NOMO-1 treated with DMSO at 0.1 percent for 48 hours (cell line): ENCODE measurements at regions not wholly inside any gene's neighbourhood (a gene's known extent, or its start where the extent isn't known, plus 50 kb on each side); places are given as distances from the start of the nearest gene placed in this dataset.

ENCODE experiments used
- DNase-seq: peaks from one replicate; lab custom pipeline; 2025; ENCODE audit not compliant: unreplicated experiment; lab: John Stamatoyannopoulos, UW

GRCh38 chr2:19238440-19239060 is 119.9 kb downstream of the OSR1 start:
- no peak for DNase-seq

GRCh38 chr2:19235308-19235707 is 123.1 kb downstream of the OSR1 start:
- peak; percentile 6 for DNase-seq

DNA sequence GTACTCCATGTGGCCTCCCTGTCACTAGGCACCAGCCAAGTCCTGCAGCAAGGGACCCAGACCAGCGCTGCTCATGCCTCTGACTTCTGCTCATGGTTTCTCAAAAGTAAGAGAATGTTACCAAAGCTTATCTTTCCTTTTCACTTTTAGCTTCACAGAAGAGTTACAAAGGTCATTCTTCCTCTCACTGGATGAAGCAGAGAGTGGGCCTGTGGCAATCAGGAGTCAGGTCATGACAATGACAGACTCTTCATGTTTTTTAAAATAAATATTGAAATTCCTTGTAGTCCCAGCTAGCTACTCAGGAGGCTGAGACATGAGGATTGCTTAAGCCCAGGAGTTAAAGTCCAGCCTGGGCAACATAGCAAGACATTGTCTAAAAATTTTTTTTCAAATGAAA is 126.1 kb downstream of the OSR1 start:
- no peak for DNase-seq

GRCh38 chr2:19231625-19232024 is 126.8 kb downstream of the OSR1 start:
- DNase-seq = no peak

DNA sequence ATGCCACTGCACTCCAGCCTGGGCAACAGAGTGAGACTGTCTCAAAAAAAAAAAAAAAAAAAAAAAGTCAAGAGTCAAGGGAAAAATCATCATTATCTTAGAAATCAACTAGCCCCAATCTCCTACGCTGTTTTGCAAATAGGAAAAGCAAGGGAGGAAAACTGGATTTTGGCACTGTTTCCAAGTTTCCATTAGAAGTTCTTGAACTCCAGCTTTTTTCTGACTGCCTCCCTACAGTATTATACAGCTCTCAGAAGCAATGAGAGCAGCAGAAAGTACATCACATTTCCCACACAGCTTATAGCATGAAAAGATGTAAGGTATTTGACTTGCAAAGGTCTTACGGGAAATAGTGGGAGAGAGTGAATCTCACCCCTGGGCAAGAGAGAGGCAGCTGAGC is 127.8 kb downstream of the OSR1 start:
- no peak for DNase-seq

DNA sequence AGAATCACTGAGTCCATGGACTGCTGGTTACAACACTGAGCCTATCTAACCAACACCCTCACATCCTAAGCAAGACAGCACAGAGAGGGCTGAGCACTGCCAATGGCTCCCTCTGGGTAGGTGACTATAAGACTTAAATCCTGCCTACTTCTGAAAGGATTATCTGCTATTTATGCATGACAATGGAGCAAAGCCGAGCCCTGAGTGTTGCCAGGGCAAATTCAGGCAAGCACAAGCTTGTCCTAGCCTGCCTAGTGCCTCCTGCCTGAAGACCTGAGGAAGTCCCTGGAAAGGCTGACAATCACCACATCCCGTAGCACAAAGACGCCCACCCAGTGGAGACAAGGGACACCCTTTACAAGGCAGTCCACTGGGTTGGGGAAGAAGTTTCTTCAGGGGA is 129.7 kb downstream of the OSR1 start:
- no peak for DNase-seq

GRCh38 chr2:19228181-19228593 is 130.2 kb downstream of the OSR1 start:
- DNase-seq = no peak

GRCh38 chr2:19226871-19227270 is 131.6 kb downstream of the OSR1 start:
- no peak for DNase-seq

GRCh38 chr2:19226386-19226785 is 132.0 kb downstream of the OSR1 start:
- DNase-seq = no peak

- DNase-seq = no peak
These were observed 132.5 kb downstream of the OSR1 start for GRCh38 chr2:19225931-19226330.

DNA sequence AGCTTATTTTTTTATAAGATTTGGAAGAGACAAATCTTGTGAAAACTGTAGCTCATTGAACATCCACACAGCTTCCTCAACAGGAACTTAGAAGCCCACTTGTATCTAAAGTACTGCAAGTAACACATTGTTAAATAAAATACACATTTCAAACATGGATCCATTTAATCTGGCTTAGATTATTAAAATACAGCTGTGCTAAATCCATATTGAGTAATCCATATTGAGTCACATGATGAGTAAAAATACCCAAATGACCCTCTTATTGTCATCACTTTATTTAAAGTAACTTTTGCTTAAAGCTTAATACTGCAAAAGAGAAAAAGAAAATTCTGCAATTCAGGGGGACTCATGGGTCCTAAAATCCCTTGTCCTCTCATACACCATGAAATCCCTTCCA is 133.3 kb downstream of the OSR1 start:
- no peak for DNase-seq

GRCh38 chr2:19224486-19224885 is 133.9 kb downstream of the OSR1 start:
- DNase-seq = no peak

DNA sequence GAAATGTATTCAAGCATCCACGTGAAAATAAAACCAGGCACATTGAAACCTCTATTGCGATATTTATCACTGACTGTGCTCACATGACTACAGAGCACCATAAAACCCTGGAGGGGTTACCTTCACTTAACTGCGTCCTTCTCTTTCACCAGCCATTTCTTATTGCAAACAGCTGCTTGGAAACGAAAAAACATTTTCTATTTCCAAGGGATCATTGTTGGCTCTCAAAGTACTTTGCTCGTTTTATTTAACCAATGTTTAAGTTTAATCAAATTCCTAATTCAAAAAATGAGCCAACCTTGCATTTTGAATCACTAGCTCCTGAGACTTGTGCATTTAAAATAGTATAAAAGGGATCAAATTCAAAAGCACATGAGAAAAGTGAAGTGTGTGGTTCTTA is 134.4 kb downstream of the OSR1 start:
- DNase-seq = no peak

DNA sequence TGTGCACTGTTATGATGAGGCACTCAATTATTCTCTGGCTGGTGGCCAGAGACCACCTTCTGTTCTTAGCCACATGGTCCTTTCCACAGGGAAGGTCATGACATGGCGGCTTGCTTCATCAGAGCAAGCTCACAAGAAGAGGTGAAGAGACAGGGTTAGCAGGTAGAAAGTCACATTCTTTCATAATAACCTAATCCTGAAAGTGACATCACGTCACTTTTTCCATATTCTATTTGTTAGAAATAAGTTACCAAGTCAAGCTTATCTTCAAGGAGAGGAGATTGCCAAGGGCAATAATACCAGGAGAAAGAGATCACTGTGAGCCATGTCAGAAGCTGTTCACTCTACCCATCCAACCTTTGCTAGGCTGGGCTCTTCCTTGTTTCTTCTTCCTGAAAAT is 139.4 kb downstream of the OSR1 start:
- DNase-seq = no peak

DNA sequence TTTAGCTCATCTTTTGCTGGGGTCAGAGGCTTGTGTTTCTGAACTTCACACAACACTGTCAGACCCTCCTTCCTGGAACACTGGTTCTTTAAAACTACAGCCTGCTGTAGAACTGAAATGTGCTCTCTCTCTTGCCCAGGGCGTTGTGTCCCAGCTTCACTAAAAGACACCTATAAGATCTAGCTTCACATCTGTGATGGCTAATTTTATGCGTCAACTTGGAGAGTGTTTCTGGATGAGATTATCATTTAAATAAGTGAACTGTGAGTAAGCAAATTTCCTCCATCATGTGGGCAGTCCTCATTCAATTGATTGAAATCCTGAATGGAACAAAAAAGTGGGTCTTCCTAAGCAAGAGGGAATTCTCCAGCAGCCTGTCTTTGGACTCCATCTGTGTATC is 140.3 kb downstream of the OSR1 start:
- DNase-seq = no peak

DNA sequence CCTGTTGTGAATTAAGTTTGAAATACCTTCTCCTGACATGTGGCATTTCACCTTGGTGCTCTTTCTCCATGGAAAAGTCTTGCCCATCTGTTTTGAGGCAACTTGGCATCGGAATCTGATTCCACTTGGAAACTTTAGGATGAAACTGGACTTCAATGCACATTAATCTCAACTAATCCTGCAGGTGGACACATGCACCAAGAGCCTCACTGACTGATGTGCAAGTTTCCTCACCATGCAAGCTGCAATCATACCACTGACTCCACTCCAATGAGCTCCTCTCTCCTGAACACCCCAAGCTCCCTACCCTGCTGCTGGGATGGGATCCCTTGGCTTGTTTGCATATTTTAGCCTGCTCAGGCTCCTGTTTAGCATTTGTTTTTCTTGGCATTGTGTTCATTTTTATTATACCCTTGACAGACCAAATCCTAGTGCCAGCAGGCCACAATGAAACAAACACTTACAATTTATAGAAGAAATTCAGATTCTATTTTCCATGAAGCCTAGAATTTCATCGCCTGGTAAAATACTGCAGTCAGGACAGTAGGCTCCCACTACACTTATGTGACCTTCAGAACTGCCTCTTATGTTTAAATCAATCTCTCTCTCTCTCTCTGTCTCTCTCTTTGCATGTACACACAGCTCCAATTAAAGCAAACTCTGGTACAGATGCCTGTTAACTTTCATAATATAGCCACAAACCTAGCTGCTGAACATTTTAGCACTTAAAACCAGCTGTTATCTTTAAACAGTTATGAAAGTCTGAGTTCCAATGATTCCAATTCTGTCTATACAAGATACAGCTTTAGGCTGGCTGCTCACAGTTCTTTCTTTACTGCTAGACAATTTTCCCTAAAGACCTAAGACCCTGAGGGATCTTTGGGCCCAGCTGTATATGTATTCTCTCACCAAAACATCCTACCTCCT is 141.5 kb downstream of the OSR1 start:
- no peak for DNase-seq

DNA sequence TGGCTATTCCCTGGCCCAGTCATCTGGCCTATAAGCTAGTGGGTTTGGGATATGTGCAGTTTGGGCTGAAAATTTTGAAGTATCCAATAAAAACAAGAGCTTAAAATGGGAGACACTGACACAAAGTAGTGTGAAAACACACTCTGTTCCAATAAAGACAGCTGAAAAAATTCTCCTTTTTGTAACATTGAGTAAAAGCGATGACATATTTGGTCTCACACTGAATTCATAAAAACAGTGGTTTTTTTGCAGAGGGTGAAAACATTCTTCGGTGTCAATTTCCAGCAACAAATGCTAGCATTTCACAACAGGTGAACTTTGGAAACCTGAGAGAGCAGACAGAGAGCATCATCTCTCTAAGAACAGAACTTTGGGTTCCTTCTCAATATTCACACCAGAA is 142.2 kb downstream of the OSR1 start:
- no peak for DNase-seq

GRCh38 chr2:19214682-19215391 is 143.6 kb downstream of the OSR1 start:
- no peak for DNase-seq

DNA sequence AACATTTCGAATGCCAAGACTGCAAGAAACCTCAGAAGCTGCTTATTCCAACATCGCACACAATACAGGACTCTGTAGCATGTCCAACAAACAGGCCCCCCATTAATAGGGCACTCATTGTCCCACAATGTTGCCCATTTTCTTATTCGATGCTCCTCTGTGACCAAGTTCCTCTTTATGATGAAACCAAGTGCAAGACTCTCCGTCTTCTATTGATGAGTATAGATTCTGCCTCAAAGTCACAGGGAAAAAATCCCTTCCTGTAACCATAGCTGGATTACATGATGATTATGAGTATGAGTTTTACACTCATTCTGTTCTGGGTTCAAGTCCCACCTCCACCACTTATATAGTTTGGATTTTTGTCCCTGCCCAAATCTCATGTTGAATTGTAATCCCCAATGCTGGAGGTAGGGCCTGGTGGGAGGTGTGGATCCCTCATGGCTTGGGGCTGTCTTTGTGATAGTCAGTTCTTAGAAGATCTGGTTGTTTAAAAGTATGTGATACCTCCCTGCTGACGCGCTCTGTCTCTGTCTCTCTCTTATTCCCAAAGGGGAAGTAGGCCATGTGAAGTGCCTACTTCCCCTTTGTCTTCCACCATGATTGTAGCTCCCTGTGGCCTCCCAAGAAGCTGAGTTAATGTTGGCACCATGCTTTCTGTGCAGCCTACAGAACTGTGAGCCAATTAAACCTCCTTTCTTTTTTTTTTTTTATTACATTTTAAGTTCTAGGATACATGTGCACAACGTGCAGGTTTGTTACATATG is 148.7 kb downstream of the OSR1 start:
- peak; percentile 40 for DNase-seq

DNA sequence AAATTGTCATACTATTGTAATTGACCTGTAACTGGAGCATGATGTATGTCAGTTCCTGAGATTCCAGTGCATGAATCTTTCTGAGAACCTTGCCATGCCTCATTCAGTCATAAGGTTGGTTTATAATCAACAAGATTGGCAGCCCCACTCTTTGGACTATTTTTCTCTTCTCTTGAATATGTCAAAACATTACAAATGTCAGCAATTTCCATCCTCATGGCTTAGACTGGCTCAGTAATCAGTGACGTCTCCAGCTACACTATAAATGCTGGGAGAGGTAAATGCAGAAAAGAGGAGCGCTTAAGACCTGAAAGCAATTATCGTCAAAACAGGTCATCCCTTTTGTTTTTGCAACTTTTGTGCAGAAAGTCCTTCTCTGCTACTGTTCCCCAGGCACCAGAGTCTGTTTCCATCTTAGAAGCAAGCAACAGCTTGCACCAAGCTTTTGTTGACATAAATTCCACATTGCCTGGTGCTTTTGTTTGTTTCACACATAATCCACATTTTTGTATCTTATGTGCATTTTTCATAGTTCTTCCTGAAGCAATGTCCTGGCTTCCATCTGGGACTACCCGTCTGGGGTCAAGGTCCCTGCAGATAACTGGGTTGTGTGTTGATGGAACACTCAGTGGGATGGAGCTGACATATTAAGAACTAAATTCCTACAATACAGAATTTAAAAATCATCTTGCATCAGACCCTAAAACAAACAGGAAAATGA is 149.8 kb downstream of the OSR1 start:
- DNase-seq = no peak

GRCh38 chr2:19207452-19207851 is 151.0 kb downstream of the OSR1 start:
- no peak for DNase-seq
